Thyroid gland (tissue), 4 donors: ENCODE measurements at regions not wholly inside any gene's neighbourhood (a gene's known extent, or its start where the extent isn't known, plus 50 kb on each side); places are given as distances from the start of the nearest gene placed in this dataset.

Experiments
- POLR2A ChIP-seq, 2 donors: fragments of 450-650 bp; IDR thresholded peaks; one replicate each; pipeline ENCODE4 v1.6.1; 2017; ENCODE audit warnings: antibody characterized with exemption in 2 of 2, mild to moderate bottlenecking in 2 of 2, moderate library complexity in 1 of 2
- TF ChIP-seq, protein P1 (sequence below), 6 experiments: fragments of 200-600 bp in 3 of 6; fragments of 450-650 bp in 3 of 6; sonication (generic) in 3 of 6; IDR thresholded peaks; one replicate each; pipeline ENCODE4 v1.5.1; 2016 to 2019; ENCODE audit warnings: antibody characterized with exemption in 6 of 6, mild to moderate bottlenecking in 2 of 6, inconsistent platforms in 1 of 6, moderate library complexity in 1 of 6

DNA sequence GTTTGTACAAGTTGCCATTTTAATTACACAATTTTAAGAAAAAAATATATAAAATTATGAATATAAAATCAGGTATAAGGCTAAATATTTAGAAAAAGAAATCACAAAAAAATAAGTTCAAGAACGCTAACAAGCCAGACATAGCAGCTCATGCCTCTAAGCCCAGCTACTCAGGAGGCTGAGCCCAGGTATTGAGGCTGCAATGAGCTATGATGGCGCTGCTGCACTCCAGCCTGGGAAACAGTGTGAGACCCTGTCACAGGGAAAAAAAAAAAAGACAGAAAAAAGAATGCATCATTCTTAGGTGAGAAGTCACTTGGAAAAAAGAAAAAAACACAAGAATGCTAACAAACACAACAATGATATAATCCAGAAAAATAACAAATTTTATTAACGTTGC lies 112.3 kb upstream of the PRDX6 start:
- TF ChIP-seq, protein P1, sequence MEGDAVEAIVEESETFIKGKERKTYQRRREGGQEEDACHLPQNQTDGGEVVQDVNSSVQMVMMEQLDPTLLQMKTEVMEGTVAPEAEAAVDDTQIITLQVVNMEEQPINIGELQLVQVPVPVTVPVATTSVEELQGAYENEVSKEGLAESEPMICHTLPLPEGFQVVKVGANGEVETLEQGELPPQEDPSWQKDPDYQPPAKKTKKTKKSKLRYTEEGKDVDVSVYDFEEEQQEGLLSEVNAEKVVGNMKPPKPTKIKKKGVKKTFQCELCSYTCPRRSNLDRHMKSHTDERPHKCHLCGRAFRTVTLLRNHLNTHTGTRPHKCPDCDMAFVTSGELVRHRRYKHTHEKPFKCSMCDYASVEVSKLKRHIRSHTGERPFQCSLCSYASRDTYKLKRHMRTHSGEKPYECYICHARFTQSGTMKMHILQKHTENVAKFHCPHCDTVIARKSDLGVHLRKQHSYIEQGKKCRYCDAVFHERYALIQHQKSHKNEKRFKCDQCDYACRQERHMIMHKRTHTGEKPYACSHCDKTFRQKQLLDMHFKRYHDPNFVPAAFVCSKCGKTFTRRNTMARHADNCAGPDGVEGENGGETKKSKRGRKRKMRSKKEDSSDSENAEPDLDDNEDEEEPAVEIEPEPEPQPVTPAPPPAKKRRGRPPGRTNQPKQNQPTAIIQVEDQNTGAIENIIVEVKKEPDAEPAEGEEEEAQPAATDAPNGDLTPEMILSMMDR (IDR thresholded peaks at IDR 0.05): no peak
- TF ChIP-seq POLR2A (IDR thresholded peaks at IDR 0.05): no peak
